Limb (tissue), 2 donors: ENCODE measurements at regions not wholly inside any gene's neighbourhood (a gene's known extent, or its start where the extent isn't known, plus 50 kb on each side); places are given as distances from the start of the nearest gene placed in this dataset.

Experiments
- DNase-seq, 2 donors: peaks; one replicate each; pipeline ENCODE4 v3.0.0-alpha.2; 2016; ENCODE audit errors: extremely low spot score in 2 of 2

- DNase-seq: no peak
Measured at GRCh38 chr13:40333226-40333625, 333.2 kb downstream of the FOXO1 start.

GRCh38 chr13:40334031-40334430 lies 332.4 kb downstream of the FOXO1 start:
- DNase-seq: no peak

- DNase-seq: no peak
Measured at GRCh38 chr13:40334616-40335015, 331.8 kb downstream of the FOXO1 start.

GRCh38 chr13:40336228-40337221 lies 329.9 kb downstream of the FOXO1 start:
- DNase-seq: no peak

- DNase-seq: no peak
Measured at GRCh38 chr13:40337651-40338050, 328.8 kb downstream of the FOXO1 start.

DNA sequence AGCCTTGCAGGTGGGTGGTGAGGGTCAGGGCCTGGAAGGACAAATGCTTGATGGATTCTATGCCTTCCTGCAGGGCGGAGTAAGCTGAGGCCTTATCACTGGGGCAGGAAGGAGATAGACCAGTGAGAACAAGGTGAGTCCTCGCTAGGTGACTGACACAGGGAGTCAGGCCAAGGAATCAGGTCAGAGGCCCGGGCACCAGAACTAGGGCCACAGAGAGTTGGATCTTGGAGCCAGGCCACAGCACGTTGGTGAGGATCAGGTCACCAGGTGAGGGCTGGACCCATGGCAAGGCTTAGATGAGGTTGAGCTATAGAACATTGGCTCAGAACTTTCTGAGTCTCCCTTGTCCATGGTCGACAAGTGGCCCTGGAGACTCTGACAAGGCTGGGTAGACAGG lies 328.2 kb downstream of the FOXO1 start:
- DNase-seq: no peak

GRCh38 chr13:40340368-40341095 lies 325.9 kb downstream of the FOXO1 start:
- DNase-seq: no peak

- no peak for DNase-seq
Measured at GRCh38 chr13:40341096-40341471, 325.4 kb downstream of the FOXO1 start.

DNA sequence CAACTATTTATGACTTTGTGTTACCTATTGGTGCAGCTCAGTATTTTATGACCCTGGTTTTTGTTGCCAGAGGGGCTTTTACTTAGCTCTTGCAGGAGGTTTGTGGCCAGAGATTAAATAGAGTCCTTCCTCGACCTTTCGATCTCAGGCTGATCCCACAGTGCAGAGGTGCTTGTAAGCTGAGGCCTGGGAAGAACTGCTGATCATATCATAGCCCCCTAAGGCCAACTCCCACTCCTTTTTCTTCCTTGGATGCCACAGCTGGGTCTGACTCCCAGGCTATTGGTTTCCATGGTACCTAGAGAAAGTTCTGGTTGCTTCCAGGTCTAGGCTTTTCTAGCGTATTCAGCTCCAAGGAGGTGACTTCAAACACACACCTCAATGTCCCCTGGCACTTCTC lies 324.9 kb downstream of the FOXO1 start:
- no peak for DNase-seq

DNA sequence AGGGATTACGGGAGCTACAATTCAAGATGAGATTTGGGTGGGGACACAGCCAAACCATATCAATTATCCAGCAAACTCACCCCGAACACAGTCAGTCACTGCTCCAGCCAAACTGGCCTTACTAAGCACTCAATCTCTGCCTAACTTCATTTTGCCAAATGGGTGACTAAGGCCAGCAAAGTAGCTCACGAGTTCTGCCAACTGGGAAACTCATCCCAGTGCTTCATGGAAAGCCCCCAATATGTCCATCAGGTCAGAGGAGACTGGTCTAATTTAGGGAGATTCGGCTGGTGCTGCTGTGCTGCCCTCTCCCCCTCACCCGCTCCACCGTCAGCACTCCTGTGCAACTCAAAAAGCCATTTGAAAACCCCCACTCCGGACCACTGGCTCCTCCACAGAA lies 324.0 kb downstream of the FOXO1 start:
- no peak for DNase-seq

DNA sequence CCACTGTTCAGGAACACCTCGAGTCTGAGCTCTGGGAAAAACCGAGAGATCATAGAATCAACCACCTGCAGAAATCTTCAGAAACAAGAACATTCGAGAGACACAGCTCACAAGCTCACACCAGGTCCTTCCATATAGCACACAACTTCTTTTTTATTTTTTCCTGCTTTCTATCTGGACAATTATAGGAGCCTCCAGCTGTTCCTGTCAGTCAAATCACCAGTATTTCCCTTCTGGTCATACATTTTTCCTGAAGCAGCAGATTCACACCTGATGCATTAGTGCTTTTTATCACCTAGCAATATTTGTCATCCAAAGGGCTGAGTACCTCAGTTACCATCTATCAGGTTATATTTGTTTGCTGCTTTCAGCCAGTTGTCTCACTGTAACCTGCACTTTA lies 323.5 kb downstream of the FOXO1 start:
- no peak for DNase-seq

- DNase-seq: no peak
Measured at GRCh38 chr13:40343550-40344269, 322.7 kb downstream of the FOXO1 start.

GRCh38 chr13:40344270-40345148 lies 321.9 kb downstream of the FOXO1 start:
- DNase-seq: no peak

DNA sequence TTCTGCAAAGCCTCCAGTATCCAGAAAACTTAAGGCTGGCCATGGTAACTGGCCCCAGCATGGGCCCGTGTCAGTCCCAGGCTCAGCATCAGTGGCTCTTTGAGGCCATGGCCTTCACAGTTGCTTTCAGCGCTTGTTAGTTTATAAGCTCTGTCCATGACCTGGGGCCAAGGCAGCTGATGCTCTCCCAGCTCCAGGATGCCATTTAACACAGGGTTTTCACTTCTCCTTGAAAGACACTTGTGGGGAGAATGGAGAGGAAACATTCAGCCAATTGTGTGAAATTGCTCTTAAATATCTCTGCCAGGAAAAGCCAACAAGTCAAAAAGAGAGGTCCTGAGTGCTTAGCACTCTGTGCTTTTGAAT lies 321.3 kb downstream of the FOXO1 start:
- no peak for DNase-seq

DNA sequence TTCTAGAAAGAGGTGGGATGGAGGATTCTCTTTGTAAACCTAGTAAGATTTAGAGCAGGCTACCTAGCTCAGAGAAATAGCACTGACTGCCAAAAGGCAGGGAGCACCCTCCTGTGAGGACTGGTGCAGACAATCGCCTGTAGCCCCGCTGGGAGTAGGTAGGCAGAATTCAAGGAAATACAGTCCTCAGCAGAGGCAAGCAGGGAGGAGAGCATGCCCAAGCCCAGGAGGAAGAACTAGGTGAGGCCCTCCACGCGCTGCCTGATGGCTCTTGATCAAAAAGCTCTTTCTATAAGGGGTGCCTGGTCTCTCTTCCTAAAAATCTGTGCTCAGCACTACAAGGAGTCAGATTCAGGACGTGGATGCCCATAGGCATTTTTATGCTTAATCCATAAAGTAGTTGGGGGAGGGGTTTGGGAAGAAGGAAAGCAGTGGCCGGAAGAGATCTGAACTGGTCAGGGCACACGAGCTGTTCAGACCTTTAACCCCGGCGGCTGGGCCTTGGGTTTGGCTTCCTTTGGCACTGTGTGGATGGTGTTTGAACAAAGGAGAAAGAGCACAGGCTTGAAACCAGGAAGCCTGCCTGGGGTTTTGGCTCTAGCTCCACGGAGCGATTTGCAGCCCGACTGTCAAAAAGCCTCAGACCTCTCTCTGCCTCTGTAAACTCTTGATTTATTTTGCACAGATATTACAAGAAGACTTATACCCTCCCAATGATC lies 320.6 kb downstream of the FOXO1 start:
- DNase-seq: no peak

- no peak for DNase-seq
Measured at GRCh38 chr13:40346592-40346991, 319.8 kb downstream of the FOXO1 start.

DNA sequence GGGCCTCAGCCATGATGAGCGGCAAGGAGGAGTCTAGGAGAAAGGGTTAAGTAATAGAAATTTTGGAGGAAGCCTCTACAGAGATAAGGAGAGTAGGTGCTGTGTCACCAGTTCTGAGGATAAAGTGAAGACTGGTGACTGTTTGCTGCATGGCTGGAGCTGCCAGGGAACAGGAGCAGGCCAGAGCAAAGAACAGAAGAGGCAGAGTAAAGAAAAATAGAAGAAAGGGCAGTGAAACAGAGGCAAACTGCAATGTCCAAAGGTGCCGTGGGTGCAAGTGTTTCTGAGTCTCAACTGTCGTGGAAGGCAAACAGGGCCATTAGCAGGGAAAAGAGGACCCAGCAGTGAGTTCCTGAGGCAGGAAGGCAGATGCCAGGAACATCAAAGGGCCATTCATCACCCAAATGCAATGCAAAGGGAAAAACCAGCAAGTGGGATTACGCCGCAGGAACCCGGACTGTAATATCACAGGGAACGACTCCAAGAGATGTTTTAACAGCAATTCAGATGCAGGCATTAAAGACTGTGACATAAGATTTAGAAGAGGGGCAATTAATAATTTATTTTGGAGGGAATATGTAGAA lies 318.3 kb downstream of the FOXO1 start:
- DNase-seq: no peak

DNA sequence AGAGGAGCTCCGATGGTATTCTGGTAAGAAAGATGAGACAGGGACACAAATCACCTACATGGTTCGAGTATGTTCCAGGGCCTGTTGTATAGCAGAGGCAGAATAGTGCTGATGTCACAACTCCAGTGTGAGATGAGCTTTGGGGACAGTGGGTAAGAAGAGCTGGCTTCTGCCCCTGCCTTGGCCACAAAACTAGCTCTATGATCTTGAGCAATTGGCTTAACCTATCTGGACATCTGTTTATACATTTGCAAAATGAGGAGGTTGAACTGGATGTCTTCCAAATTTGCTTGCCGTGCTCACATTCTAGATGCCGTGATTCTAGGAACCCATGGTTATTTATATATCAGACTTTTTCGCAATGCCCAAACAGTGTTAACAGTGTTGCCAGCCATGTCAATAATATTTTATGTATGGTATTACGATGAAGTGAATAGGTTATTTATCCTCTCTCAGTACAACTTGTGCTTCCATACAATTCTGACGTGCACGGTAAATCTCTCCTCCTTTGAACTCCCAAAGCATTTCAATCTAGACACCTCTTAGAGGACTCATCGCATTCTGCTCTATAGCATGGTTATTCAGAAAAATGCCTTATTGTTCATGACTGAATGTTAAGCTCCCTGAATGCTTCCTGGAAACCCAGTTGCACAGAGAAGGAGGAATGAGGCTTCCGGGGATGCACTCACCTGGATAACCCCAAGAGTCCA lies 316.0 kb downstream of the FOXO1 start:
- DNase-seq: no peak
